Lower leg skin (tissue), 4 donors: ENCODE measurements at regions not wholly inside any gene's neighbourhood (a gene's known extent, or its start where the extent isn't known, plus 50 kb on each side); places are given as distances from the start of the nearest gene placed in this dataset.
"Not testable (repeated sequence)": the region's sequence is repeated elsewhere in the genome, so short reads cannot be mapped to it uniquely, and the experiment has no call there.

Experiments used
- DNase-seq, 2 donors: peaks; one replicate each; pipeline ENCODE4 v3.0.0-alpha.2; 2019; ENCODE audit warnings: low spot score in 2 of 2
- H3K4me3 ChIP-seq: fragments of 200-600 bp; sonication (generic); 2 replicates; pipeline ENCODE4 v1.5.1; 2017; ENCODE audit warnings: mild to moderate bottlenecking, low read depth; ENCODE audit not compliant: poor library complexity, severe bottlenecking
- POLR2A ChIP-seq, 2 donors: fragments of 450-650 bp; IDR thresholded peaks; one replicate each; pipeline ENCODE4 v1.6.1; 2016 to 2017; ENCODE audit warnings: antibody characterized with exemption in 2 of 2, mild to moderate bottlenecking in 1 of 2, moderate library complexity in 1 of 2
- WGBS, 2 donors: methylation state at CpG; one replicate each; pipeline ENCODE4 v1.1.5; 2018; 5-methylcytosine and 5-hydroxymethylcytosine counted together
- intact Hi-C: fragments of 100-400 bp; cut with DNase I; formaldehyde crosslinking; loops from one replicate; pipeline ENCODE4 v1.15.0; 2023; ENCODE audit warnings: low total_unique reads
- TF ChIP-seq, protein P1 (sequence below), 3 donors: fragments of 450-650 bp; IDR thresholded peaks; one replicate each; pipeline ENCODE4 v1.5.1; 2016; ENCODE audit warnings: antibody characterized with exemption in 3 of 3, mild to moderate bottlenecking in 3 of 3, moderate library complexity in 2 of 3

DNA sequence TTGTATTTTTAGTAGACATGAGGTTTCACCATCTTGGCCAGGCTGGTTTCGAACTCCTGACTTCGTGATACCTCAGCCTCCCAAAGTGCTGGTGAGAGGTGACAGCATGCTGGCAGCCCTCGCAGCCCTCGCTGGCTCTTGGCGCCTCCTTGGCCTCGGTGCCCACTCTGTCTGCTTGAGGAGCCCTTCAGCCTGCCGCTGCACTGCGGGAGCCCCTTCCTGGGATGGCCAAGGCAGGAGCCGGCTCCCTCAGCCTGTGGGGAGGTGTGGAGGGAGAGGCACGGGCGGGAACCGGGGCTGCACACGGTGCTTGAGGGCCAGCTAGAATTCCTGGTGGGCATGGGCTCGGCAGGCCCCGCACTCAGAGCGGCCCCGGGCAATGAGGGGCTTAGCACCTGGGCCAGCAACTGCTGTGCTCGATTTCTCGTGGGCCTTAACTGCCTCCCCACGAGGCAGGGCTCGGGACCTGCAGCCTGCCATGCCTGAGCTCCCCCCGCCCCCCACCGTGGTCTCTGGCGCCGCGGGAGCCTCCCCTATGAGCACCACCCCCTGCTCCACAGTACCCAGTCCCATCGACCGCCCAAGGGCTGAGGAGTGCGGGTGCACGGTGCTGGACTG, 96.5 kb upstream of the RHOBTB1 start:
- no peak for DNase-seq
- 95 to 98% methylated on average over 21 to 22 of the region's 30 CpGs for WGBS, 2 donors
- intact Hi-C loops: no loop called here
- no peak for TF ChIP-seq POLR2A (IDR thresholded peaks at IDR 0.05)
- TF ChIP-seq, protein P1, sequence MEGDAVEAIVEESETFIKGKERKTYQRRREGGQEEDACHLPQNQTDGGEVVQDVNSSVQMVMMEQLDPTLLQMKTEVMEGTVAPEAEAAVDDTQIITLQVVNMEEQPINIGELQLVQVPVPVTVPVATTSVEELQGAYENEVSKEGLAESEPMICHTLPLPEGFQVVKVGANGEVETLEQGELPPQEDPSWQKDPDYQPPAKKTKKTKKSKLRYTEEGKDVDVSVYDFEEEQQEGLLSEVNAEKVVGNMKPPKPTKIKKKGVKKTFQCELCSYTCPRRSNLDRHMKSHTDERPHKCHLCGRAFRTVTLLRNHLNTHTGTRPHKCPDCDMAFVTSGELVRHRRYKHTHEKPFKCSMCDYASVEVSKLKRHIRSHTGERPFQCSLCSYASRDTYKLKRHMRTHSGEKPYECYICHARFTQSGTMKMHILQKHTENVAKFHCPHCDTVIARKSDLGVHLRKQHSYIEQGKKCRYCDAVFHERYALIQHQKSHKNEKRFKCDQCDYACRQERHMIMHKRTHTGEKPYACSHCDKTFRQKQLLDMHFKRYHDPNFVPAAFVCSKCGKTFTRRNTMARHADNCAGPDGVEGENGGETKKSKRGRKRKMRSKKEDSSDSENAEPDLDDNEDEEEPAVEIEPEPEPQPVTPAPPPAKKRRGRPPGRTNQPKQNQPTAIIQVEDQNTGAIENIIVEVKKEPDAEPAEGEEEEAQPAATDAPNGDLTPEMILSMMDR (IDR thresholded peaks at IDR 0.05): no peak
- no peak overlapping the region for H3K4me3 ChIP-seq

DNA sequence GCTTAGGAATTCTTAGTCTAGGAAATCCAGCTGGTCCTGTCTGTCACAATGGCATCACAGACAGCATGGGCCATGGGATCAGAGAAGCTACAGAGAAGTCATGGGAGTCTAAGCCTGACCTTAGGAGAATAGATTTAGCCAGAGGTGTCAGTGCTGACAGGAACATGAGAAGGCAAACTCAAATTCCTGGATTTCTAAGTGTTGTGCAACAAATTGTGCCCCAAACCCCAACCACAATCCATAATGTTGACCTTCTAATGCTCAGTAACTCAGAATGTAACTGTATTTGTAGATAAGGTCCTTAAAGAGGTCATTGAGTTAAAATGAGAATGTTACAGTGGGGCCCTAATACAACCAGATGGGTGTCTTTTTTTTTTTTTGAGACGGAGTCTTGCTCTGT, 95.9 kb upstream of the RHOBTB1 start:
- no peak for DNase-seq
- no peak overlapping the region for H3K4me3 ChIP-seq
- TF ChIP-seq, protein P1 (IDR thresholded peaks at IDR 0.05): no peak
- 90 to 95% methylated on average over 1 of the region's 1 CpG for WGBS, 2 donors
- intact Hi-C loops: no loop called here

DNA sequence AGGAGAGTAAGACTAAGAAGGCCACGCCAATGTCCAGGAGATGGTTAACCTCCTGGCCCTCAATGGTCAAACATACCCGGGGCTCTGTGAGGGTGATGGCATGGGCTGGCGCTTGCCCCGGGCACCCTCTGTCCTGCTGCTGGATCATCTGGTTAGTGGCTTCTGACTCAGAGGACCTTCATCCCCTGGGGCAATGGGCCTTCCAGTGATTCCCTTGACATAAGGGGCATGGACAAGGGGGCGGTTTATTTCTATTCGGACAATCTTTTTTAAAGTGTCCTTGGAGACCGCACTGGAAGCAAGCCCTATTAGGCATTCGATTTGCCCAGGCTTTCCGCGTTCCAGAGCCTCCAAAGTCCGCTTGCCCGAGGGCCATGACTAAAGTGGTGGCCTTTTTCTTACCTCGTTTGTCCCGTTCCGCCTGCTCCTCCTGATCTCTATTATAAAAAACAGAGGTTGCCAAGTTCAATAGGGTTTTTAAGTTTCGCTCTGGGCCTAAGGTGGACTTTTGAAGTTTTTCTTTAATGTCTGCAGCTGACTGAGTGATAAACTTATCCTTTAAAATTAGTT, 93.4 kb upstream of the RHOBTB1 start:
- DNase-seq, intact Hi-C loops, H3K4me3 ChIP-seq: not testable (repeated sequence)
- WGBS, 2 donors: 87 to 92% methylated on average over 16 of the region's 16 CpGs

DNA sequence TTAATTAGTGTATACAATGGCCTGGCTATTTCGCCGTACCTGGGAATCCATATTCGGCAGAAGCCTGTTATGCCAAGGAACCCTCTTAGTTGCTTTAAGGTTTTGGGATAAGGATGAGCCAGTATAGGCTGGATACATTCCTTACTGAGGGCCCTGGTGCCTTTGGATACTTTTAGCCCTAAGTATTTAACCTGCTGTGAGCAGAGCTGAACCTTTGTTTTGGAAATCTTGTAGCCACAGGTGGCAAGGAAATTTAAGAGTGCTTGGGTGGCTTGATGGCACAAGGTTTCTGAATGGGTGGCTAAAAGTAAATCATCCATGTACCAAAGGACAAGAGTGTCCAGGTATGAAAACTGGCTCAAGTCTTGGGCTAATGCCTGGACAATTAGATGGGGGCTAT, 92.2 kb upstream of the RHOBTB1 start:
- WGBS, 2 donors: 95 to 98% methylated on average over 3 of the region's 3 CpGs
- DNase-seq, H3K4me3 ChIP-seq, intact Hi-C loops: not testable (repeated sequence)

DNA sequence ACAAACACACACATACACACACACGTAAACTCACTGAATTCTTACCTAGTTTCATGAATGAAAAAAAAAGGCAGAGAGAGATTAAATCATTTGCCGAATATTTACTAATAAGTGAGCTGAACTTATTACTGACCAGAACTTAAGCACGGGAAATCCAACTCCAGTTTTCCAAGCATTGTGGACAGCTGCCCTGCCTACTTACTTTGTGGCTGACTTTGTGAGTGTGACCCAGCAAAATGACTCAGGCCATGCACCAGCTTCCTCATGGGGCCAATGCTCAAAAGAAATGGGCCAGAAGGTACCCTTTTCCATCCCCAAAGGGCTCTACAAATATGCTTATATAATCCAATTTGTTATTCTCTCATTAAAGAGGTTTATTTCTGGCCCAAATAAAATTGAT, 87.4 kb upstream of the RHOBTB1 start:
- no peak overlapping the region for H3K4me3 ChIP-seq
- intact Hi-C loops: no loop called here
- DNase-seq: no peak
- TF ChIP-seq, protein P1 (IDR thresholded peaks at IDR 0.05): no peak
- no peak for TF ChIP-seq POLR2A (IDR thresholded peaks at IDR 0.05)
- 88 to 91% methylated on average over 3 of the region's 3 CpGs for WGBS, 2 donors

DNA sequence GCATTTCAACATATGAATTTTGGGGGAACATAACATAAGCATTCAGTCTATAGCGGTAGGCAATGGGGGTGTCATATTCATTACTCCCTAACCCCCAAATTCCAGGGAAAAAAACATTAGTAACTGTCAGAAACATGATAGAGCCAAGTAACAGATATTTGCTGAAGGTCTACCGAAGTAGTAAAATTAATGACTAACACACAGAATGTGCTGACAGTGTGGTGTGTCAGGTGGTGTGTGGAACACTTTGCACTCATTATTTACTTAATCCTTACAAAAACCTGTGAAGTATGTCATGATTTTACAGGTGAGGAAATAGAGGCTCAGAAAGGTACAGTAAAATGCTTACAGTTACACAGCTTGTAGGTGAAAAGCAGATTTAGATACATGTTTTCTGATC, 85.4 kb upstream of the RHOBTB1 start:
- no peak for DNase-seq
- intact Hi-C loops: no loop called here
- whole genome bisulfite sequencing, 2 donors: 91 to 95% methylated on average over 2 of the region's 2 CpGs
- TF ChIP-seq, protein P1 (IDR thresholded peaks at IDR 0.05): no peak
- TF ChIP-seq POLR2A (IDR thresholded peaks at IDR 0.05): no peak
- H3K4me3 ChIP-seq: no peak overlapping the region

DNA sequence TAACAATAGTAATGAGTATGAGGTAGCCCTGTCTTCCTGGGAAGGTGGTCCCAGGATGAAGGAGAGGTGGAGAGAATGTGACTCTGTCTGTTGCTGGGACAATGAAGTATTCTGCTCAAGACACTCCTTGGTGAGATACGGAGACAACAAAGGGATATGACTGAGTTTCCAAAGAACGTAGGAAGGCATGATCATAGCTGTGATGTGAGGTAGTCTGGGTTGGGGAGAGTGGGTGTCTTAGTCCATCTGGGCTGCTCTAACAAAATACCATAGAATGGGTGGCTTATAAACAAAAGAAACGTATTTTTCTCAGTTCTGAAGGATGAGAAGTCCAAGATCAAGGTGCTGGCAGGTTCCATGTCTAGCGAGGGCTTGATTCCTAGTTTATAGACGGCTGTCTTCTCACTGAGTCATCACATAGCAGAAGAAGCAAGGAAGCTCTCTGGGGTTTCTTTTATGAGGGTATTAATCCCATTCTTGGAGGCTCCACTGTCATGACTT, 84.9 kb upstream of the RHOBTB1 start:
- intact Hi-C loops: no loop called here

More for the DNA sequence above, 84.9 kb upstream of the RHOBTB1 start:
- no peak overlapping the region for H3K4me3 ChIP-seq
- WGBS, 2 donors: 78 to 84% methylated on average over 5 of the region's 5 CpGs
- TF ChIP-seq, protein P1 (IDR thresholded peaks at IDR 0.05): no peak
- no peak for TF ChIP-seq POLR2A (IDR thresholded peaks at IDR 0.05)
- DNase-seq: no peak
